ENCODE measurements at regions not wholly inside any gene's neighbourhood (a gene's known extent, or its start where the extent isn't known, plus 50 kb on each side); places are given as distances from the start of the nearest gene placed in this dataset.
"Not testable (repeated sequence)": the region's sequence is repeated elsewhere in the genome, so short reads cannot be mapped to it uniquely, and the experiment has no call there.

GRCh38 chr14:106631879-106632278 is 1105.5 kb downstream of the TMEM121 start:
- H3K4me1 ChIP-seq: no peaks in the 10 kb centered on the region
- H3K9me3 ChIP-seq (replicated peaks): no peaks in the 10 kb centered on the region
- DNase-seq: no peak
- H3K4me3 ChIP-seq: no peak overlapping the region
- TF ChIP-seq CTCF (IDR thresholded peaks at IDR 0.05; ENCODE audit: borderline replicate concordance): no peak
- no peaks in the 10 kb centered on the region for H3K36me3 ChIP-seq
- peaks cover 69% of the 10 kb centered on the region for H3K27me3 ChIP-seq (ENCODE audit: low read depth)
- intact Hi-C loops (cut with micrococcal nuclease): no loop called here
- H3K27ac ChIP-seq (replicated peaks): no peak overlapping the region

- Histone ChIP-seq H3K27ac (replicated peaks) (no peak overlapping the region), H3K4me3 (no peak overlapping the region), H3K36me3 (no peaks in the 10 kb centered on the region), H3K4me1 (no peaks in the 10 kb centered on the region), H3K9me3 (replicated peaks) (no peaks in the 10 kb centered on the region), H3K27me3 (ENCODE audit: low read depth) (peaks cover 73% of the 10 kb centered on the region)
- no peak for TF ChIP-seq CTCF (IDR thresholded peaks at IDR 0.05; ENCODE audit: borderline replicate concordance)
- intact Hi-C loops (cut with micrococcal nuclease): no loop called here
- no peak for DNase-seq
Observed at GRCh38 chr14:106633721-106634120, 1107.3 kb downstream of the TMEM121 start.

GRCh38 chr14:106635569-106635968 is 1109.2 kb downstream of the TMEM121 start:
- H3K27me3 ChIP-seq (ENCODE audit: low read depth): peaks cover 63% of the 10 kb centered on the region
- H3K27ac ChIP-seq (replicated peaks): no peak overlapping the region
- intact Hi-C loops (cut with micrococcal nuclease): no loop called here
- H3K4me1 ChIP-seq: no peaks in the 10 kb centered on the region
- no peak overlapping the region for H3K4me3 ChIP-seq
- no peak for DNase-seq
- H3K9me3 ChIP-seq (replicated peaks): no peaks in the 10 kb centered on the region
- TF ChIP-seq CTCF (IDR thresholded peaks at IDR 0.05; ENCODE audit: borderline replicate concordance): no peak
- H3K36me3 ChIP-seq: no peaks in the 10 kb centered on the region

GRCh38 chr14:106638786-106639452 is 1112.5 kb downstream of the TMEM121 start:
- peaks cover 34% of the 10 kb centered on the region for H3K27me3 ChIP-seq (ENCODE audit: low read depth)
- intact Hi-C loops (cut with micrococcal nuclease); H3K4me1 ChIP-seq; DNase-seq; H3K36me3 ChIP-seq; H3K4me3 ChIP-seq; H3K27ac ChIP-seq (replicated peaks); H3K9me3 ChIP-seq (replicated peaks): not testable (repeated sequence)

- Histone ChIP-seq H3K4me1 (no peaks in the 10 kb centered on the region), H3K27me3 (ENCODE audit: low read depth) (peaks cover 26% of the 10 kb centered on the region), H3K36me3 (no peaks in the 10 kb centered on the region), H3K9me3 (replicated peaks) (no peaks in the 10 kb centered on the region), H3K4me3 (no peak overlapping the region), H3K27ac (replicated peaks) (no peak overlapping the region)
- TF ChIP-seq CTCF (IDR thresholded peaks at IDR 0.05; ENCODE audit: borderline replicate concordance): no peak
- intact Hi-C loops (cut with micrococcal nuclease): no loop called here
- DNase-seq: no peak
Observed at GRCh38 chr14:106642090-106642489, 1115.7 kb downstream of the TMEM121 start.

- intact Hi-C loops (cut with micrococcal nuclease); H3K4me1 ChIP-seq; H3K9me3 ChIP-seq (replicated peaks); H3K36me3 ChIP-seq; H3K27ac ChIP-seq (replicated peaks); DNase-seq; H3K4me3 ChIP-seq: not testable (repeated sequence)
- H3K27me3 ChIP-seq (ENCODE audit: low read depth): peaks cover 18% of the 10 kb centered on the region
Observed at GRCh38 chr14:106642971-106643370, 1116.6 kb downstream of the TMEM121 start.

- H3K4me3 ChIP-seq; H3K36me3 ChIP-seq; intact Hi-C loops (cut with micrococcal nuclease): not testable (repeated sequence)
Observed at GRCh38 chr14:106648874-106649273, 1122.5 kb downstream of the TMEM121 start.

More at GRCh38 chr14:106648874-106649273, 1122.5 kb downstream of the TMEM121 start:
- not testable (repeated sequence) for H3K27ac ChIP-seq (replicated peaks); DNase-seq; H3K4me1 ChIP-seq; H3K9me3 ChIP-seq (replicated peaks)
- H3K27me3 ChIP-seq (ENCODE audit: low read depth): peaks cover 47% of the 10 kb centered on the region
